Esophagus squamous epithelium (tissue), 5 donors: ENCODE measurements at regions not wholly inside any gene's neighbourhood (a gene's known extent, or its start where the extent isn't known, plus 50 kb on each side); places are given as distances from the start of the nearest gene placed in this dataset.

Source experiments
- DNase-seq: peaks from one replicate; lab custom pipeline; 2025; lab: John Stamatoyannopoulos, UW
- H3K27ac ChIP-seq, 4 donors: fragments of 200-600 bp; sonication (generic); one replicate each; pipeline ENCODE4 v1.5.1; 2016 to 2019; ENCODE audit warnings: mild to moderate bottlenecking in 1 of 4
- H3K27me3 ChIP-seq, 4 donors: fragments of 200-600 bp; sonication (generic); 1 replicate in 3 of 4; 2 replicates in 1 of 4; pipeline versions ENCODE4 v1.5.1 to v1.6.0; 2017 to 2021; ENCODE audit warnings: antibody characterized with exemption in 1 of 4
- H3K36me3 ChIP-seq, 3 donors: fragments of 200-600 bp; sonication (generic); one replicate each; pipeline ENCODE4 v1.5.1; 2016 to 2019
- H3K4me1 ChIP-seq, 3 donors: fragments of 200-600 bp; sonication (generic); one replicate each; pipeline ENCODE4 v1.5.1; 2017 to 2019
- H3K4me3 ChIP-seq, 4 donors: fragments of 200-600 bp; sonication (generic); 1 replicate in 3 of 4; 2 replicates in 1 of 4; pipeline ENCODE4 v1.5.1; 2016 to 2019; ENCODE audit warnings: mild to moderate bottlenecking in 2 of 4, moderate library complexity in 1 of 4
- H3K9me3 ChIP-seq, 3 donors: fragments of 200-600 bp; sonication (generic); one replicate each; pipeline ENCODE4 v1.5.1; 2016 to 2019
- POLR2A ChIP-seq, 4 donors: fragments of 450-650 bp; IDR thresholded peaks; one replicate each; pipeline ENCODE4 v1.6.1; 2017; ENCODE audit warnings: antibody characterized with exemption in 4 of 4, mild to moderate bottlenecking in 4 of 4, moderate library complexity in 3 of 4
- WGBS, 2 donors: methylation state at CpG; one replicate each; pipeline ENCODE4 v1.1.5; 2018; 5-methylcytosine and 5-hydroxymethylcytosine counted together
- intact Hi-C: fragments of 100-400 bp; cut with DNase I; formaldehyde crosslinking; loops from one replicate; pipeline ENCODE4 v1.15.0; 2022
- TF ChIP-seq, protein P1 (sequence below), 6 experiments: fragments of 450-650 bp in 4 of 6; fragments of 200-600 bp in 2 of 6; sonication (generic) in 2 of 6; IDR thresholded peaks; one replicate each; pipeline ENCODE4 v1.5.1; 2016 to 2019; ENCODE audit warnings: antibody characterized with exemption in 6 of 6, mild to moderate bottlenecking in 4 of 6, moderate library complexity in 4 of 6
- donor health status: DM: yes; HTN: yes; CAD: no.

DNA sequence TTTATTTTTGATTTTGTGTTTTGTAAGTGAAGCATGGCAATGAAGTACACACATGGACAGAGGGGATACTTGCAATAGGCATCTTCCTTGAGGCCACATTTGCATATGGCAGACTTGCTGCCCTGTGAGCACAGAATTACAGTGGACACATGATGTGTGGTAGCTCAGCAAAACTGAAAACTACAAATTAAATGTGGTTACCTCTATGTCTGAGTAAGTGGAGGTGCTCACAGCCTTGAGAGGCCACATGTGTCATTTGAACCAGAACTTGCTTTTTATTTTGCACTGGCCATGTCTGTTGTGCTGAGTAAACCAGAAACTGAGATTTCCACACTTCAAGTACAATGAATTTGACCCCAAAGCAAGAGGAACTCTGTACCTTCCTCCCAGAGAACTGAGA, 998.5 kb upstream of the NXPH2 start:
- Histone ChIP-seq H3K36me3 (no peaks in the 10 kb centered on the region), H3K4me1 (no peaks in the 10 kb centered on the region), H3K27me3 (no peaks in the 10 kb centered on the region), H3K4me3 (no peak overlapping the region), H3K27ac (no peak overlapping the region), H3K9me3 (no peaks in the 10 kb centered on the region)
- no peak for DNase-seq
- TF ChIP-seq, protein P1, sequence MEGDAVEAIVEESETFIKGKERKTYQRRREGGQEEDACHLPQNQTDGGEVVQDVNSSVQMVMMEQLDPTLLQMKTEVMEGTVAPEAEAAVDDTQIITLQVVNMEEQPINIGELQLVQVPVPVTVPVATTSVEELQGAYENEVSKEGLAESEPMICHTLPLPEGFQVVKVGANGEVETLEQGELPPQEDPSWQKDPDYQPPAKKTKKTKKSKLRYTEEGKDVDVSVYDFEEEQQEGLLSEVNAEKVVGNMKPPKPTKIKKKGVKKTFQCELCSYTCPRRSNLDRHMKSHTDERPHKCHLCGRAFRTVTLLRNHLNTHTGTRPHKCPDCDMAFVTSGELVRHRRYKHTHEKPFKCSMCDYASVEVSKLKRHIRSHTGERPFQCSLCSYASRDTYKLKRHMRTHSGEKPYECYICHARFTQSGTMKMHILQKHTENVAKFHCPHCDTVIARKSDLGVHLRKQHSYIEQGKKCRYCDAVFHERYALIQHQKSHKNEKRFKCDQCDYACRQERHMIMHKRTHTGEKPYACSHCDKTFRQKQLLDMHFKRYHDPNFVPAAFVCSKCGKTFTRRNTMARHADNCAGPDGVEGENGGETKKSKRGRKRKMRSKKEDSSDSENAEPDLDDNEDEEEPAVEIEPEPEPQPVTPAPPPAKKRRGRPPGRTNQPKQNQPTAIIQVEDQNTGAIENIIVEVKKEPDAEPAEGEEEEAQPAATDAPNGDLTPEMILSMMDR (IDR thresholded peaks at IDR 0.05): no peak
- no peak for TF ChIP-seq POLR2A (IDR thresholded peaks at IDR 0.05)
- intact Hi-C loops: no loop called here

- Histone ChIP-seq H3K27ac (no peak overlapping the region), H3K4me1 (no peaks in the 10 kb centered on the region), H3K27me3 (no peaks in the 10 kb centered on the region), H3K4me3 (no peak overlapping the region), H3K36me3 (no peaks in the 10 kb centered on the region), H3K9me3 (no peaks in the 10 kb centered on the region)
- TF ChIP-seq POLR2A (IDR thresholded peaks at IDR 0.05): no peak
- TF ChIP-seq, protein P1 (IDR thresholded peaks at IDR 0.05): no peak
- intact Hi-C loops: no loop called here
- WGBS, 2 donors: 47 to 62% methylated on average over 1 of the region's 1 CpG
- no peak for DNase-seq
These were observed 993.6 kb upstream of the NXPH2 start for GRCh38 chr2:139773720-139774277.

DNA sequence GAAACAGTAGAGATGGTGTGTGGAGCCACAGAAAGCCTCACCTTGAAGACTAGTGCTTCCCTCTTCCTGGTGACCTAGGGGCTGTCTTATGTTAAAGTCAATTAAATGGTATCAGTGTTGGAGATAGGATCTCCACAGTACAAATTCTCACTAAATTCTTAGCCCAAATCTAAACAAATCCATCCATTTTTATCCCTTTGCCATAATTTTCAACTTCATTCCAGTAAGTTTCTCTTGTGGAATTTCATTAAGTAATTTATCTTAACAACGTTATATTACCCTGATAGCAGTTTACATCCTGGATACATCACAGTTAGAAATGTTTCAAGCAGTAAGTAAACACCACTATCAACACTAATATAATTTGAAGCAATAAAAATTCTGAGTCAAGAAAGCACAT, 989.4 kb upstream of the NXPH2 start:
- Histone ChIP-seq H3K27ac (no peak overlapping the region), H3K36me3 (no peaks in the 10 kb centered on the region), H3K4me1 (no peaks in the 10 kb centered on the region), H3K4me3 (no peak overlapping the region), H3K9me3 (no peaks in the 10 kb centered on the region), H3K27me3 (no peaks in the 10 kb centered on the region)
- no peak for TF ChIP-seq POLR2A (IDR thresholded peaks at IDR 0.05)
- TF ChIP-seq, protein P1 (IDR thresholded peaks at IDR 0.05): no peak
- DNase-seq: no peak
- intact Hi-C loops: no loop called here
- 45 to 48% methylated on average over 1 of the region's 1 CpG for WGBS, 2 donors

GRCh38 chr2:139763705-139764104, 983.5 kb upstream of the NXPH2 start:
- no peak overlapping the region for H3K27ac ChIP-seq
- TF ChIP-seq POLR2A (IDR thresholded peaks at IDR 0.05): no peak
- TF ChIP-seq, protein P1 (IDR thresholded peaks at IDR 0.05): no peak
- intact Hi-C loops: no loop called here
- H3K27me3 ChIP-seq: no peaks in the 10 kb centered on the region
- H3K4me1 ChIP-seq: no peaks in the 10 kb centered on the region
- DNase-seq: no peak
- peaks cover 0 to 11% (median 0%) of the 10 kb centered on the region in 3 donors for H3K9me3 ChIP-seq
- no peak overlapping the region for H3K4me3 ChIP-seq
- no peaks in the 10 kb centered on the region for H3K36me3 ChIP-seq

DNA sequence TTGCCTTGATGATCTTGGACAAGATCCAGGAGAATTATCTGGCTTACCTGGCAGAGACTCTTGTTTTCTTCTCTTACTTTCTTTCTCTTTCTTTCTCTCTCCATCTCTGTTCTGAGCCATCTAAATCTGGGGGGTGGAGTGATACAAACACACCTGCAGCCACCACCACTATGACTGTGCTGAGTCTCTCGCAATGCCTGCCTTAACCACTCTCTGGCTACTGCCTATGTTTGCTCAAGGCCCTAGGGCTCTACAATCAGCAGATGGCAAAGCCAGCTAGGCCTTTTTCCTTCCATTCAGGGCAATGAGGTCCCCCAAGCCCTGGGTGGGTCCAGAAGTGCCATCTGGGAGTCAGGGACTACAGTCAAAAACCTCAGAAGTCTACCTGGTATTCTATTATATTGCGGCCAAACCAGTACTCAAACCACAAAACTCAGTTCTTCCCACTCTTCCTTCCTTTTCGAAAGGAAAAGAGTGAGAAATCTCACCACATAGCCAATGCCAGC, 978.9 kb upstream of the NXPH2 start:
- no peak overlapping the region for H3K27ac ChIP-seq
- no peak for TF ChIP-seq POLR2A (IDR thresholded peaks at IDR 0.05)
- TF ChIP-seq, protein P1 (IDR thresholded peaks at IDR 0.05): no peak
- H3K9me3 ChIP-seq: peaks cover 0 to 20% (median 0%) of the 10 kb centered on the region in 3 donors
- H3K27me3 ChIP-seq: no peaks in the 10 kb centered on the region
- no peak for DNase-seq
- H3K4me3 ChIP-seq: no peak overlapping the region
- 68 to 70% methylated on average over 3 of the region's 3 CpGs for WGBS, 2 donors
- intact Hi-C loops: no loop called here
- H3K4me1 ChIP-seq: no peaks in the 10 kb centered on the region
- no peaks in the 10 kb centered on the region for H3K36me3 ChIP-seq
